ENCODE measurements at regions not wholly inside any gene's neighbourhood (a gene's known extent, or its start where the extent isn't known, plus 50 kb on each side); places are given as distances from the start of the nearest gene placed in this dataset.

GRCh38 chr3:6492306-6492705, 368.6 kb upstream of the GRM7 start:
- TF ChIP-seq, protein P1, sequence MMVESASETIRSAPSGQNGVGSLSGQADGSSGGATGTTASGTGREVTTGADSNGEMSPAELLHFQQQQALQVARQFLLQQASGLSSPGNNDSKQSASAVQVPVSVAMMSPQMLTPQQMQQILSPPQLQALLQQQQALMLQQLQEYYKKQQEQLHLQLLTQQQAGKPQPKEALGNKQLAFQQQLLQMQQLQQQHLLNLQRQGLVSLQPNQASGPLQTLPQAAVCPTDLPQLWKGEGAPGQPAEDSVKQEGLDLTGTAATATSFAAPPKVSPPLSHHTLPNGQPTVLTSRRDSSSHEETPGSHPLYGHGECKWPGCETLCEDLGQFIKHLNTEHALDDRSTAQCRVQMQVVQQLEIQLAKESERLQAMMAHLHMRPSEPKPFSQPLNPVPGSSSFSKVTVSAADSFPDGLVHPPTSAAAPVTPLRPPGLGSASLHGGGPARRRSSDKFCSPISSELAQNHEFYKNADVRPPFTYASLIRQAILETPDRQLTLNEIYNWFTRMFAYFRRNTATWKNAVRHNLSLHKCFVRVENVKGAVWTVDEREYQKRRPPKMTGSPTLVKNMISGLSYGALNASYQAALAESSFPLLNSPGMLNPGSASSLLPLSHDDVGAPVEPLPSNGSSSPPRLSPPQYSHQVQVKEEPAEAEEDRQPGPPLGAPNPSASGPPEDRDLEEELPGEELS (CRISPR knock-in tag; IDR thresholded peaks at IDR 0.05), result no peak
- TF ChIP-seq ZNF878 (CRISPR knock-in tag; IDR thresholded peaks at IDR 0.05) (no peak), SP2 (CRISPR knock-in tag; IDR thresholded peaks at IDR 0.05) (no peak), ZC3H4 (CRISPR knock-in tag; IDR thresholded peaks at IDR 0.05; ENCODE audit: borderline replicate concordance) (no peak), ZNF430 (CRISPR knock-in tag; IDR thresholded peaks at IDR 0.05) (no peak), ZBTB43 (CRISPR knock-in tag; conservative IDR thresholded peaks at IDR 0.05) (no peak), ETV6 (CRISPR knock-in tag; conservative IDR thresholded peaks at IDR 0.05) (no peak), ZNF75D (CRISPR knock-in tag; IDR thresholded peaks at IDR 0.05; ENCODE audit: borderline replicate concordance) (no peak), ZC3H13 (CRISPR knock-in tag; IDR thresholded peaks at IDR 0.05) (no peak), JUNB (CRISPR knock-in tag; IDR thresholded peaks at IDR 0.05; ENCODE audit: borderline replicate concordance) (no peak), ZSCAN25 (CRISPR knock-in tag; IDR thresholded peaks at IDR 0.05) (no peak), ZNF264 (CRISPR knock-in tag; IDR thresholded peaks at IDR 0.05) (no peak), ZFAT (CRISPR knock-in tag; conservative IDR thresholded peaks at IDR 0.05) (no peak), ZFP62 (CRISPR knock-in tag; IDR thresholded peaks at IDR 0.05) (no peak), ZNF567 (CRISPR knock-in tag; IDR thresholded peaks at IDR 0.05; ENCODE audit: borderline replicate concordance) (no peak), PRDM15 (CRISPR knock-in tag; IDR thresholded peaks at IDR 0.05) (no peak)
- H2AFZ ChIP-seq (ENCODE audit: low read length), result no peak overlapping the region
- ChIA-PET POLR2A (no interaction called here), CTCF (ENCODE audit: low intra/inter-chr PET ratio, low total read pairs) (no interaction called here)
- H3K27me3 ChIP-seq (ENCODE audit: control insufficient read depth in 1 of 2, insufficient read depth in 2 of 2, low read length in 2 of 2), result no peaks in the 10 kb centered on the region
- H3K4me2 ChIP-seq (ENCODE audit: low read depth, low read length), result no peak overlapping the region
- H3K4me3 ChIP-seq (replicated peaks in 1 of 3; ENCODE audit: insufficient read depth in 1 of 3, low read depth in 2 of 3, low read length in 3 of 3), result no peak overlapping the region
- FAIRE-seq, result no peak
- no peak for ATAC-seq
- no TSS peak for BruUV-seq (replicated peaks)
- no peaks in the 10 kb centered on the region for H3K36me3 ChIP-seq (replicated peaks in 1 of 2; ENCODE audit: control insufficient read depth in 1 of 2, insufficient read depth in 2 of 2, low read length in 2 of 2)
- no peaks in the 10 kb centered on the region for H3K79me2 ChIP-seq (ENCODE audit: insufficient read depth, low read length)
- 51% methylated on average over 1 of the region's 1 CpG for WGBS (ENCODE audit: low lambda C conversion rate)
- H4K20me1 ChIP-seq (ENCODE audit: insufficient read depth, low read length), result no peaks in the 10 kb centered on the region
- H3K9me3 ChIP-seq (ENCODE audit: low read length), result peaks cover 29% of the 10 kb centered on the region
- no peak overlapping the region for H3K9ac ChIP-seq (ENCODE audit: insufficient read depth, low read depth, low read length)
- intact Hi-C loops (cut with micrococcal nuclease; ENCODE audit: unreplicated experiment), result no loop called here
- no peak for DNase-seq (ENCODE audit: low spot score)
- H3K27ac ChIP-seq (ENCODE audit: extremely low read length, insufficient read depth, low read length), result no peak overlapping the region
- in situ Hi-C loops (cut with HindIII; ENCODE audit: extremely low pct_ligation_motif_present, low pct_unique_long_range_greater_than_20kb), result no loop called here
- peaks cover 7% of the 10 kb centered on the region; the same call in 1 of the 2 replicates for H3K4me1 ChIP-seq (ENCODE audit: insufficient read depth, low read length)
